ENCODE measurements at regions not wholly inside any gene's neighbourhood (a gene's known extent, or its start where the extent isn't known, plus 50 kb on each side); places are given as distances from the start of the nearest gene placed in this dataset.

DNA sequence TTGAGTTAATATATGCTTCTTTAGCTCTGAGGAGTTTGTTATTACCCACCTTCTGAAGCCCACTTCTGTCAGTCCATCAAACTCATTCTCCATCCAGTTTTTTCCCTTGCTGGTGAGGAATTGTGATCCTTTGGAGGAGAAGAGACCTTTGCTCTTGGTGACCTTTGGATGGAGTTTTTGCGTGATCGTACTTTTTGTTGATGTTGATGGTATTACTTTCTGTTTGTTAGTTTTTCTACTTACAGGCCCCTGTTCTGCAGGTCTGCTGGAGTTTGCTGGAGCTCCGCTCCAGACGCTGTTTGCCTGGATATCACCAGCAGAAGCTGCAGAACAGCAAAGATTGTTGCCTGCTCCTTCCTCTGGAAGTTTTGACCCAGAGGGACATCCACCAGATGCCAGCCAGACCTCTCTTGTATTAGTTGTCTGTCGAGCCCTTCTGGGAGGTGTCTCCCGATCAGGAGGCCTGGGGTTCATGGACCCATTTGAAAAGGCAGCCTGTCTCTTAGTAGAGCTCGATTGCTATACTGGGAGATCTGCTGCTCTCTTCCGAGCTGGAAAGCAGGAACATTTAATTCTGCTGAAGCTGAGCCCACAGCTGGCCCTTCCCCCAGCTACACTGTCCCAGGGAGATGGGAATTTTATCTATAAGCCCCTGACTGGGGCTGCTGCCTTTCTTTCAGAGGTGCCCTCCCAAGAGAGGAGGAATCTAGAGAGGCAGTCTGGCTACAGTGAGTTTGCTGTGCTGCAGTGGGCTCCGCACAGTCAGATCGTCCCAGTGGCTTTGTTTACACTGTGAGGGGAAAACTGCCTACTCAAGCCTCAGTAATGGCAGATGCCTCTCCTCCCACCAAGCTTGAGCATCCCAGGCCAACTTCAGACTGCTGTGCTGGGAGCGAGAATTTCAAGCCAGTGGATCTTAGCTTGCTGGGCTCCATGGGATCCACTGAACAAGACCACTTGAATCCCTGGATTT is 445.5 kb downstream of the MAN2A1 start:
- DNase-seq, result no peak
- in situ Hi-C loops (cut with HindIII; ENCODE audit: low pct_ligation_motif_present, low pct_unique_long_range_greater_than_20kb, low sequenced_read_pairs), result no loop called here

DNA sequence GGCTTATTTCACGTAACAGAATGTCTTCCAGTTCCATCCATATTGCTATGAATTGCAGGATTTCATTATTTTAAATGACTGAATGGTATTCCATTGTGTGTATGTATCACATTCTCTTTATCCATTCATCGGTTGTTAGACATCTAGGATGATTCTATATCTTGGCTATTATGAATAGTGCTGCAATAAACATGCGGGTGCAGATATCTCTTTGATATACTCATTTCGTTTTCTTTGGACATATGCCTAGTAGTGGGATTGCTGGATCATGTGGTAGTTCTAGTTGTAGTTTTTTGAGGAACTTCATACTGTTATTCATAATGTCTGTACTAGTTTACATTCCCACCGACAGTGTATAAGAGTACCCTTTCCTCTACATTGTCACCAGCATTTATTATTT is 460.5 kb downstream of the MAN2A1 start:
- in situ Hi-C loops (cut with HindIII; ENCODE audit: low pct_ligation_motif_present, low pct_unique_long_range_greater_than_20kb, low sequenced_read_pairs), result no loop called here
- DNase-seq, result no peak

- in situ Hi-C loops (cut with HindIII; ENCODE audit: low pct_ligation_motif_present, low pct_unique_long_range_greater_than_20kb, low sequenced_read_pairs), result no loop called here
- no peak for DNase-seq
Measured at GRCh38 chr5:110159202-110159601, 469.5 kb downstream of the MAN2A1 start.

DNA sequence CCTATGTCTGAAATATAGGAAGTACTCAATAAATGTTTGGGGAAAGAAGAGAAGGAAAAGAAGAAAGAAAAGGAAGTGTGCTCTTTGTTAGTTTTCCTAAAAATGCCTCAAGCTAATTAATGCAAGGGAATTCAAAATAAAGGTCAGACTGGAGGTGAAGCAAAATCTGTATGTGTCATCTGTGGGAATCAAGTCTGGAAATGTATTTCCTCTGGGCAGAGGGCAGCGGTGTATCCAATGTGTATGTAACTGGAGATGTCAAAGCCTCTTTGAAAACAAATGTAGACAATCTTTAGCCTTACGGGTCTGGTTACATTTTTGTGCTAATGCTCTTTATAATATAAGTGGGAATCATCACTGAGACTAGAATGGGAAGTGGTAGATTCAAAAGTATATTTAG is 471.4 kb downstream of the MAN2A1 start:
- in situ Hi-C loops (cut with HindIII; ENCODE audit: low pct_ligation_motif_present, low pct_unique_long_range_greater_than_20kb, low sequenced_read_pairs), result no loop called here
- DNase-seq, result no peak

DNA sequence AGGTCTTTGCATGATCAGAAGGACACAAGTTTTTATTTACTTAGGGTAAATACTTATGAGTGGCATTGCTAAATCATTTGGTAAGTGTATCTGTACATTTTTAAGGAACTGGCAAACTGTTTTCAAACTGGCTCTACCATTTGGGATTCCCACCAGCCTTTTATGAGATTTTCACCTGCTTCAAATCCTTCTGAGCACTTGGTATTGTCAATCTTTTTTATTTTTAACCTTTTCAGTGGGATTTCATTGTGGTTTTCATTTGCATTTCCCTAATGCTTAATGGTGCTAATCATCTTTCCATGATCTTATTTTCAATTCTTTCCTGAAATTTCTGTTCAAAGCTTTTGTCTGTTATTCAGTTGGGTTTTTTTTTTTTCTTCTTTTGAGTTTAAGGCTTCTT is 475.6 kb downstream of the MAN2A1 start:
- no peak for DNase-seq
- in situ Hi-C loops (cut with HindIII; ENCODE audit: low pct_ligation_motif_present, low pct_unique_long_range_greater_than_20kb, low sequenced_read_pairs), result no loop called here

- in situ Hi-C loops (cut with HindIII; ENCODE audit: low pct_ligation_motif_present, low pct_unique_long_range_greater_than_20kb, low sequenced_read_pairs), result no loop called here
- no peak for DNase-seq
Measured at GRCh38 chr5:110167384-110167783, 477.7 kb downstream of the MAN2A1 start.

DNA sequence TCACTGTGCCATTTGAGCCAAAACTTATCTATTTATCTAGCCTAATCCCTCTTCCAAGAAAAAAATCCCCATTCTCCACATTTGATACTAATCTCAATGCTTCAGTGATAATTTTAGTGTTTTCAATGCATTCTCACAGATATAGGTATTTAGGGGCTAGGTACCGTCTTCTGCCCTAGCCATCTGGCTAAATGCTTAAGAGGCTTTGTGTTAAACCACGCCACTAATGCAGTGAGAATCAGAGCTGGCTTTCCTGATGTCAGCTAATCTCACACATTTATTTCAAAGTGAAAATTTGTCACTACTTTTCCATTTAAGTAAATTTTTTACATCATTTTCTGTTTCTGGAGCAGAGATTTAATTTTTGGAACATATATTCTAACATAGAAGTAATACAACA is 479.7 kb downstream of the MAN2A1 start:
- no peak for DNase-seq
- in situ Hi-C loops (cut with HindIII; ENCODE audit: low pct_ligation_motif_present, low pct_unique_long_range_greater_than_20kb, low sequenced_read_pairs), result no loop called here

- in situ Hi-C loops (cut with HindIII; ENCODE audit: low pct_ligation_motif_present, low pct_unique_long_range_greater_than_20kb, low sequenced_read_pairs), result no loop called here
- DNase-seq, result no peak
Measured at GRCh38 chr5:110177729-110178128, 488.0 kb downstream of the MAN2A1 start.

DNA sequence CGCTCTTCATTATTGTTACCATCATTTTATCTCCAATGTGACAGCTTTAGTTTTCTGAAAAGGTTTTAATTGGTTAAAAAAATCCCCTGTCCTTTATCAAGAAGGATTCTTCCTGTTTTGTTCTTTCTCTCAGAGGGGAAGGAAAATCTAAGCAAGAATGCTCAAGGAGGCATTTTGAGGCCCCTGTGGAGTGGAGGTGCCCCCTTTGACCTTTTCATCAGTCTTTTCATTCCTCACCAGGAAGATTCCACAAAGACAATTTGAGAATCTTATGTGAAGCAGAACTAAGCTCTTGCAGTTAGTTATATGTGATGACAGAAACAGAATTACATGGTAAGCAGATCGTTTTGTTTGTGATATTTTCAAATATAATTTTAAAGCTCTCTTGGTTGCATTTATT is 489.6 kb downstream of the MAN2A1 start:
- DNase-seq, result no peak
- in situ Hi-C loops (cut with HindIII; ENCODE audit: low pct_ligation_motif_present, low pct_unique_long_range_greater_than_20kb, low sequenced_read_pairs), result no loop called here

DNA sequence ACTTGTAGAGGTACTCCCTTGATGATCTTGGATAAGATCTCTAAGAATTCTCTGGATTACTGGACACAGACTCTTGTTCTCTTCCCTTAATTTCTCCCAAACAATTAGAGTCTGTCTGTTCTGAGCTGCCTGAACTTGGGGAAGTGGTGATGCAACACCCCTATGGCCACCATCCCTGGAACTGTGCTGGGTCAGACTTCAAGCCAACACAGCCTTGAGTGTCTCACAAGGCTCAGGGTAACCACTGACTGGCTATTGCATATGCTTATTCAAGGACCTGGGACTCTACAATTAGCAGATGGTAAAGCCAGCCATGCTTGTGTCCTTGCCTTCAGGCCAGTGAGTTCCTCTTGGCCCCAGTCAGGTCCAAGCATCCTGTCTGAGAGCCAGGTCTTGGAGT is 504.5 kb downstream of the MAN2A1 start:
- DNase-seq, result no peak
- in situ Hi-C loops (cut with HindIII; ENCODE audit: low pct_ligation_motif_present, low pct_unique_long_range_greater_than_20kb, low sequenced_read_pairs), result no loop called here

GRCh38 chr5:110195288-110195687 is 505.6 kb downstream of the MAN2A1 start:
- DNase-seq, result no peak
- in situ Hi-C loops (cut with HindIII; ENCODE audit: low pct_ligation_motif_present, low pct_unique_long_range_greater_than_20kb, low sequenced_read_pairs), result no loop called here

DNA sequence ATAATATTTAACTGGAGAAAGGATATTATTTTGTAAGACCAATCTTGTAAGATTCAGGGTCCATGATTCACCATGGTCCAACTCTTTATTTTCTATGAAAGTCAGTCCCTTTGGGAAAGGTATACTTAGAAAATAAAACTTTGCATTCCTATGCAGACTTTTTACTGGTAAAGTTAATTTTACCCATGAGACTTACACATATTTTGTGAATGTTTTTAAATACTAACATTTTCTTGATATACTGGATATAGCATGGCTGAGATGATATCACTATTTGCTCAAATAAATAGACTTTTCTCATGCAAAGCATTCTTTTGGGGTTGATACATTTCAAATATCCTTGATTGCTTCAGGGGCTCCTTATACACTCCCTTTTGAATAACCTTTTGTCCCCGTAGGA is 512.1 kb downstream of the MAN2A1 start:
- DNase-seq, result no peak
- in situ Hi-C loops (cut with HindIII; ENCODE audit: low pct_ligation_motif_present, low pct_unique_long_range_greater_than_20kb, low sequenced_read_pairs), result no loop called here

DNA sequence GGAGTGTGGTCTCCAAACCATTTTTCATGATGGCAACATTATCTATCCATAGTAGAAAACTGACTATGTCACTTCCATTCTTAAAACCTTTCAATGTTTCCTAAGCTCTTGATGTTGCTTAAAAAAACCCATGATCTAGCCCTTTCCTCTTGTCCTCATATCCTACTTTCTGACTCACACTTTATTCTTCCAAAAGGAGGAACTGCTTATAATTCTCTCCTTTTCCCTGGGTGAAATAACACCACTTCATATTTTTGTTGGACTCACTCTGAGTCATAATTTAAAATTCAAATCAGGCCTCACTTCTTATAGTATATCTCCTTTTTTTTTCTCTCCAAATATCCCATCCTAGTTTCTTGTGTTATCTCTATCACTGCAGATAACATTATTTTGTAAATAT is 513.9 kb downstream of the MAN2A1 start:
- DNase-seq, result no peak
- in situ Hi-C loops (cut with HindIII; ENCODE audit: low pct_ligation_motif_present, low pct_unique_long_range_greater_than_20kb, low sequenced_read_pairs), result no loop called here

DNA sequence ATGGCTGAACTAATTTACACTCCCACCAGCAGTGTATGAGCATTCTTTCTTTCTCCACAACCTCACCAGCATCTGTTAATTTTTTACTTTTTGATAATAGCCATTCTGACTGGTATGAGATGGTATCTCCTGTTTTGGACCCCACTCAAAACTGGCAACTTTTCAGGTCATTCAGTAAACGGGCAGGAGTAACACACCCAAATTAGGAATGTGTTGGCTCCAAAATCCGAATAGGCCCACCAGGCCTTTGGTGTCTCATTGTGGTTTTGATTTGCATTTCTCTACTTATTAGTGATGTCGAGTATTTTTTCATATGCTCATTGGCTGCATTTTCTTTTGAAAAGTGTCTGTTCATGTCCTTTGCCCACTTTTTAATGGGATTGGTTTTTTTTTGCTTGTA is 517.1 kb downstream of the TMEM232 start:
- in situ Hi-C loops (cut with HindIII; ENCODE audit: low pct_ligation_motif_present, low pct_unique_long_range_greater_than_20kb, low sequenced_read_pairs), result no loop called here
- no peak for DNase-seq

DNA sequence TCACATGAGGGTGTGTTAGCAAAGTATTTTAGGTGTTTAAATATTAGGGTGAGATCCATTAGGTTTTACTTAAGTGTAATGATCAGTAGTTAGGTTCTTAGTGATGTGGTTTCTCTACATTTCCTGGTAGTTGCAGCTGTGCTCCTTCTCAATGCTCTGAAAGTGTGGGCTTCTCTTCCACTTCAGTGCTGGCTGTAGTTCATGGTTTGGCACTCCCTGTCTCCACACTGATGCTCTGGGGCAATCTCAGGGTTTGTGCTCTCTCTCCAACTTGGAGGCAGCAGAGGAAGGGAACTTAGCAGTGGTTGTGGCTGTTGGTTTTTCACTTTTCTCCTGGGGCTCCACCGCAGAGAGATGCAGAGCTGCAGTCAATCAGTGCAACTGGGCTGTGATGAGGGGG is 507.5 kb downstream of the TMEM232 start:
- no peak for DNase-seq
- in situ Hi-C loops (cut with HindIII; ENCODE audit: low pct_ligation_motif_present, low pct_unique_long_range_greater_than_20kb, low sequenced_read_pairs), result no loop called here

DNA sequence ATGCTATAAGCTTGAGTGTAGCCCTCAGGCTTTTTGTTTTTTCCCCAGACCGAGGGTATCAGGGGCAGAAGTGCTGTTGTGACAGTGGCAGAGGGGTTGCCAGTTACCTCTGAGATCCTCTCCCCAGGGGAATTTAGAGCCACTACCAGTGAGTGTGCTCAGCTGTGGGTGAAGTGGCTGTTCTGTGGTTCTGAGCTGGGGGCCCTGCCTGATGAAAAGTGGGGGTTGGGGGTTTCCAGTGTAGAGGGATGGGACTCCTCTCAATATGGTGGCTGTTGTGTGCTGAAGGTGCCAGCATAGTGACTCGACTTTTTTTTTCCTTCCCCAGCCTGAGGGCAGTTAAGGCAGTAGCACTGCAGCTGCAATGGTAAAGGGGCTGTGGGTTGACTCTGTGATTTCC is 506.7 kb downstream of the TMEM232 start:
- in situ Hi-C loops (cut with HindIII; ENCODE audit: low pct_ligation_motif_present, low pct_unique_long_range_greater_than_20kb, low sequenced_read_pairs), result no loop called here
- no peak for DNase-seq

- in situ Hi-C loops (cut with HindIII; ENCODE audit: low pct_ligation_motif_present, low pct_unique_long_range_greater_than_20kb, low sequenced_read_pairs), result no loop called here
- DNase-seq, result no peak
Measured at GRCh38 chr5:110221036-110221435, 505.4 kb downstream of the TMEM232 start.

- no peak for DNase-seq
- in situ Hi-C loops (cut with HindIII; ENCODE audit: low pct_ligation_motif_present, low pct_unique_long_range_greater_than_20kb, low sequenced_read_pairs), result no loop called here
Measured at GRCh38 chr5:110224050-110224449, 502.4 kb downstream of the TMEM232 start.

- in situ Hi-C loops (cut with HindIII; ENCODE audit: low pct_ligation_motif_present, low pct_unique_long_range_greater_than_20kb, low sequenced_read_pairs), result no loop called here
- no peak for DNase-seq
Measured at GRCh38 chr5:110225949-110226348, 500.5 kb downstream of the TMEM232 start.

DNA sequence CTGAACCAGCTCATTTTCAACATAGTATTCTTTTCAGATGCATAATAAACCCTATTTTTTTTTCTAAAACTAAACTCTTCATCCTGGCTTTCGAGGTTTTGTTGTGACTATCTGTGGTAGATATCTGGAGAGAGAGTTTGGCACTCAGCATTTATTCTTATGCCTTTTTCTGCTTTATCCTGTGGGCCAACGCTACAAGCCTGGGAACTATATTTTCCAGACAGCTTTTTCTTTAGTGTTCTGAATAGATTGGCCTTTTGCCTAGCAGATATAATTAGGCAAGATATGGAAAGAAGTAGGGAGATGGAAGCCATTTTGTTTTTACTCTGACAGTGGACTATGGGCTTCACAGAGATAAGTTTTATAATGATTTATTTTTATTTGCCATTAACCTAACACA is 486.7 kb downstream of the TMEM232 start:
- no peak for DNase-seq
- in situ Hi-C loops (cut with HindIII; ENCODE audit: low pct_ligation_motif_present, low pct_unique_long_range_greater_than_20kb, low sequenced_read_pairs), result no loop called here
